Activated CD4-positive, alpha-beta memory T cell treated with anti-CD3 and anti-CD28 coated beads, Interleukin-2, amount 10 ng/mL, durations not matched to agents 7 days and 5 days (primary cell): ENCODE measurements at regions not wholly inside any gene's neighbourhood (a gene's known extent, or its start where the extent isn't known, plus 50 kb on each side); places are given as distances from the start of the nearest gene placed in this dataset.

Experiments used
- CTCF ChIA-PET: fragments of 350-600 bp; sonication (Branson Sonifier 250); formaldehyde crosslinking; loops from one replicate; lab custom pipeline; 2021; ENCODE audit warnings: antibody characterized with exemption, inconsistent platforms; lab: Charles Lee
- POLR2A ChIA-PET: fragments of 350-600 bp; sonication (Branson Sonifier 250); formaldehyde crosslinking; loops from one replicate; lab custom pipeline; 2021; ENCODE audit warnings: antibody characterized with exemption; lab: Charles Lee
- DNase-seq: peaks from one replicate; pipeline ENCODE4 v3.0.0-alpha.2; 2020
- H3K27ac Mint-ChIP-seq: one replicate; pipeline ENCODE4 v1.8.0; 2021; ENCODE audit warnings: mild to moderate bottlenecking, mixed read lengths
- H3K27me3 Mint-ChIP-seq: one replicate; pipeline ENCODE4 v1.8.0; 2021; ENCODE audit warnings: mixed read lengths
- H3K36me3 Mint-ChIP-seq: one replicate; pipeline ENCODE4 v1.8.0; 2021; ENCODE audit warnings: low read depth, mixed read lengths
- H3K4me1 Mint-ChIP-seq: one replicate; pipeline ENCODE4 v1.8.0; 2021; ENCODE audit warnings: mixed read lengths
- H3K4me3 Mint-ChIP-seq: one replicate; pipeline ENCODE4 v1.8.0; 2021; ENCODE audit warnings: mild to moderate bottlenecking, mixed read lengths
- H3K9me3 Mint-ChIP-seq: one replicate; pipeline ENCODE4 v1.8.0; 2021; ENCODE audit warnings: mixed read lengths

DNA sequence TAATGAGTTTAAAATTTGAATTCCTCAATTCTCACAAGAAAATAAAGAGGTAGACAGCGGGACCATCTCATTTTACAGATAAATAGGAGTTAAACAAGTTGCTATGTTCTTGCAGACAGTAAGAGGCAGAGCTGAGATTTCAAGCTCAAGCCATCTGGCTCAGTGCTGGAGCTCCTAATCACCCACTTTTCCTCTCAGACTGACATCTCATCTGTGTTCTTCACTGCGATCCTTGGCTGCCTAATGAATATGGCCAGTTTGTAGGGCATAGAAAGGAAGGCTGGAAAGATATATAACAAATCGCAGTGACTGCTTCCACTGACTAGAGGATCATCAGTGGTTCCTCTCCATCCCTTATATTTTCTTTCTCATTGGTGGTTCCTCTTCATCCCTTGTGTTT lies 151.2 kb downstream of the MPP7 start:
- H3K9me3 Mint-ChIP-seq: no peaks in the 10 kb centered on the region
- POLR2A ChIA-PET: no interaction called here
- CTCF ChIA-PET: no interaction called here
- no peak overlapping the region for H3K27ac Mint-ChIP-seq
- no peaks in the 10 kb centered on the region for H3K36me3 Mint-ChIP-seq
- DNase-seq: no peak
- H3K4me1 Mint-ChIP-seq: no peaks in the 10 kb centered on the region
- H3K4me3 Mint-ChIP-seq: no peak overlapping the region
- H3K27me3 Mint-ChIP-seq: no peaks in the 10 kb centered on the region

DNA sequence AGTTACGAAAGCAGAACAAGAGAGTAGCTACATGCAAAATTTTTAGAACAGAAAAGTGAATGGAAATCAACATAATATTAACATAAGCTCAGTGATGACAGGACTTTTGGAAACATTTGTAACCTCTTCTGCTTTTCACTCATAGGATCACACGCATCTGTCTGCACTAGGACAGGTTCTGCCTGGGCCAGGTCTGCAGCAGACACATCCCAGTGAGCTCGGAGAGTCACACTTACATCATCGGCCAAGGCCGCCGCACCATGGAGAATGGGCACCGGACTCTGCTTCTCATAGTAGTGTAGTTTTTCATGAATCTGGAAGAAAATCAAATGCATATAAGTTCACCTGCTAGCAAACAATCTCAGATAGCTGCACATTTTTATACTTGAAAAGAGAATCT lies 150.9 kb upstream of the ODAD2 start:
- Mint-ChIP-seq H3K27me3 (no peaks in the 10 kb centered on the region), H3K27ac (no peak overlapping the region), H3K36me3 (no peaks in the 10 kb centered on the region), H3K9me3 (no peaks in the 10 kb centered on the region), H3K4me3 (no peak overlapping the region), H3K4me1 (no peaks in the 10 kb centered on the region)
- ChIA-PET POLR2A (no interaction called here), CTCF (no interaction called here)
- DNase-seq: no peak

DNA sequence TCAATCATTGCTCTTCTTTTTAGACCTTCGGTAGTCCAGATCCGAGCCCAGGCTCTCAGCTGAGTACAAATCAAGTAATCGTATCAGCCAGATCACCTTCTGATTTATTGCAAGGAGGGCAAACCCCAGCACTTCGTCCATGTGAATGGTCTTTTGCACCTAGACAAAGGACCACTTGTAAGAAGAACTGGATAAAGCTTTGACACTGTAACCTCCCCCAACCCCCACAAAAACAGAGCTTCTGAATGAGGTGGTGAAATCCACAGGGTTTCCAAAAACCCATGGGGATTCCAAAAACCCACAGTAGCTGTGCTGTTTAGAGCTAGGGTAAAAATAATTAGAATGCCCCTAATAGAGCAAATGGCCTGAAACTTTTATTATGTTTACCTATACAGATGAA lies 148.8 kb upstream of the ODAD2 start:
- no peaks in the 10 kb centered on the region for H3K9me3 Mint-ChIP-seq
- no peaks in the 10 kb centered on the region for H3K27me3 Mint-ChIP-seq
- ChIA-PET CTCF (no interaction called here), POLR2A (no interaction called here)
- DNase-seq: no peak
- H3K4me1 Mint-ChIP-seq: no peaks in the 10 kb centered on the region
- no peak overlapping the region for H3K4me3 Mint-ChIP-seq
- H3K27ac Mint-ChIP-seq: no peak overlapping the region
- no peaks in the 10 kb centered on the region for H3K36me3 Mint-ChIP-seq

DNA sequence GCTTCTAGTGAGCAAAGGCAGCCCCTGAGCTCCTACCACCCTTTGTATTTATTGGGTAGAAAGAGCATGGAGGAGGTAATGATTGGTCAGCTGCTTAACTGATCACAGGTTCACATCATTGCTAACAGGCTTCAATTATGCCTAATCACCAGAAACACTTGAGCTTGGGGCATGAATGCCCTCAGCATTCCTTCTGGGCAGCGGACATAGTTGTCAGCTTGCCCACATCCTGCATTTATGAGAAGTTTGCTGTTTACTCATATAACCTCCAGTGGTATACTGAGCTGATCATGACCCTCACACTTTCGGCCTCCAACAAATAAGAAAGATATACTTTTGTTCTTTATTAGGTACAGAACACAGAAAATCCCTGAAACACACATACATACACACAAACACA lies 140.3 kb upstream of the ODAD2 start:
- ChIA-PET POLR2A (no interaction called here), CTCF (no interaction called here)
- no peak overlapping the region for H3K4me3 Mint-ChIP-seq
- H3K36me3 Mint-ChIP-seq: peaks cover 4% of the 10 kb centered on the region
- no peaks in the 10 kb centered on the region for H3K4me1 Mint-ChIP-seq
- no peaks in the 10 kb centered on the region for H3K27me3 Mint-ChIP-seq
- peaks cover 14% of the 10 kb centered on the region for H3K9me3 Mint-ChIP-seq
- DNase-seq: no peak
- H3K27ac Mint-ChIP-seq: no peak overlapping the region

DNA sequence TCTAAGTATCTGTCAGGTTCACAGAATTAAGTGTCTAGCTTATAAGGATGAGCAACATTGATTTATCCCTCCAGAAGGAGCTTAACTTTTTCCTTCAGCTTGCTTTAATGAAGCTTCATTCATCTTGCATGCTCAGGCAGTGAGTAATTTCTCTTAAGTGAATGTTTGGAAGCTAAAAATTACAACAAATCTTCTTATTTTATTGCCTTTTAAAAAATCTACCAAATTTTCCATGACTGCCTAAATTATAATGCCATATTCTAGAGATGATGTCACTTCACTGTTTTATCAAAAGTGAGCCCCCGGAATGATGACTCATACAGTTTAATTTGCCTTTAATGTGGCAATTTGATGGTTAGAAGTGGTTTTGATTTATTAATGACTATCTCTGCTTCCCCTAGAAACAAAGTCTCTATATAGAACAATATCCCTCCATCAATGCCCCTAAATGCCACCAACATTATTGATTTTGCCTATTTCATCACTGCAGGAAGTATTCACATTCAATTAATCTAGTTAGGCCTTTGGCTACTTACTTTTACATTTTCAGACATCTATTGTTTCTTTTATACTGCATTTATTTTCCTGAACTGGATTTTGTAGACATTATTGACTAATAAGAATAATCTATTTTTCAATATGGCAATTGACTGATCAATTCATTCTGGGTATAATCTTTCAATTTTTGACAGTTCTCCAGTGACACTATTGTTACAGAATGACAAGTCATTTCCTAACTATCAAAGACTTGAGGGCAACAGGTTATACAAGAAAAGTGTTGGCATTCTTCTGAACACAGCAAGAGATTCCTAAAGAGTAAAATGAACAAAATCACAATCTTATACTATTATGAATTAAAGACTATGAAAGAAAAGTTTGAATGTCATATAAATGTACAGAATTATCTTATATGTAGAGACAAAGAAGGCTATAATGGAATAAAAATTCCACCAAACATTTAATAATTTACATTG lies 139.3 kb upstream of the ODAD2 start:
- no peaks in the 10 kb centered on the region for H3K4me1 Mint-ChIP-seq
- no peak overlapping the region for H3K4me3 Mint-ChIP-seq
- H3K27ac Mint-ChIP-seq: no peak overlapping the region
- H3K36me3 Mint-ChIP-seq: peaks cover 4% of the 10 kb centered on the region
- DNase-seq: no peak
- CTCF ChIA-PET: no interaction called here
- POLR2A ChIA-PET: no interaction called here
- H3K27me3 Mint-ChIP-seq: no peaks in the 10 kb centered on the region
- H3K9me3 Mint-ChIP-seq: peaks cover 15% of the 10 kb centered on the region

DNA sequence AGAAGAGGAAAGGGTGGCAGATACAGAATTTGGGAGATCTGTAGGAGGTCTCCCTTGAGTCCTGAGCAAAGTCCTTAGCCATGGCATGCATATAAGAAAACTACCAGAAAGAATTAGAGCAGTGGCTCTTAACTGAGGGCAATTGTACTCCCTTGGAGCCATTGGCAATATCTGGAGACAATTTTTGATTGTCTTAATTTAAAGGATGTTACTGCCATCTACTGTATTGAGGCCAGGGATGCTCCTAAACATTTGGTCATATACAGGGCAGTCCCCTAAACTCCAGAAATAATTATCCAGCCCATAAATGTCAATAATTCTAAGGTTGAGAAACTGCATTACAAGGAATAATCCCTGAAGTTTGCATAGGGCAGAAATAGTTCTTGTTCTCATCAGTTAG lies 136.4 kb upstream of the ODAD2 start:
- no peaks in the 10 kb centered on the region for H3K27me3 Mint-ChIP-seq
- peaks cover 4% of the 10 kb centered on the region for H3K36me3 Mint-ChIP-seq
- no peaks in the 10 kb centered on the region for H3K4me1 Mint-ChIP-seq
- no peak overlapping the region for H3K4me3 Mint-ChIP-seq
- H3K27ac Mint-ChIP-seq: no peak overlapping the region
- peaks cover 16% of the 10 kb centered on the region for H3K9me3 Mint-ChIP-seq
- CTCF ChIA-PET: no interaction called here
- POLR2A ChIA-PET: no interaction called here
- no peak for DNase-seq

DNA sequence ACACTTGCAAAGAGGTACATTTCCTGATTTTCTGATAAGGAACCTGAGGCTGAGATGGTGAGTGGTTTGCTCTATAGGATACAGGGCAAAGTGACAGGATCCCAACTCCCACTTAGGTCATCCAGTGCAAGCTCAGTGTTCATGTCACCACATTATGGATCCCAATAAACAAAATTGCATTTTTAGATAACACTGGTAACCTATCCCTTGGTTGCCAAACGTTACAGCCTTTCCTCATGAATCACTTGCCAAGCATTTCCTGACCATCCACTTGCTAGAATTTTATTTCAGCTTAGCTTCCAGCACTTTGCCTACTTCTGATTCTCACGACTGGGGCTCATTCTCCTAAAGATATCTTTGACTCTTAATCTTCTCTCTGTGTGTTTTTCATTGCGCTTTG lies 131.4 kb upstream of the ODAD2 start:
- H3K27ac Mint-ChIP-seq: no peak overlapping the region
- DNase-seq: no peak
- no peaks in the 10 kb centered on the region for H3K27me3 Mint-ChIP-seq
- ChIA-PET POLR2A (no interaction called here), CTCF (no interaction called here)
- H3K9me3 Mint-ChIP-seq: peaks cover 7% of the 10 kb centered on the region
- no peaks in the 10 kb centered on the region for H3K4me1 Mint-ChIP-seq
- H3K4me3 Mint-ChIP-seq: no peak overlapping the region
- H3K36me3 Mint-ChIP-seq: no peaks in the 10 kb centered on the region

DNA sequence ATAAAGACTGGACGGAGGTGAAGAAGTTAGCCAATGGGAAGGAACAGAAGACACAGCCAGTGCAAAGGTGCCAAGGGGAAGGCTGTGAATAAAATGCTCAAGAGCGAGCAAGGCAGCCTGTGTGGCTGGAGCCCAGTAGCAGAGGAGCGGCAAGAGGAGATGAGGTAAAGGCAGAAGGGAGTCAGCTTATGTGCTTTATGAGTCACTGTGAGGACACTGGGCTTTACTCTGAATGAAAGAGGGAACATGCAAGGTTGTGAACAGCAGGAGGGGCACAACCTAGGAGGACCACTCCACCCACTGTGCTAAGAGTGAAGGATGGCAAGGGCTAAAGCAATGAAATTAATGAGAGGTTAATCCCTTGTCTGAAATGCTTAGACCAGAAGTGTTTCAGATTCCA lies 129.0 kb upstream of the ODAD2 start:
- H3K36me3 Mint-ChIP-seq: no peaks in the 10 kb centered on the region
- POLR2A ChIA-PET: no interaction called here
- no peaks in the 10 kb centered on the region for H3K4me1 Mint-ChIP-seq
- no peaks in the 10 kb centered on the region for H3K9me3 Mint-ChIP-seq
- no peak overlapping the region for H3K27ac Mint-ChIP-seq
- H3K27me3 Mint-ChIP-seq: no peaks in the 10 kb centered on the region
- H3K4me3 Mint-ChIP-seq: no peak overlapping the region
- DNase-seq: no peak
- CTCF ChIA-PET: no interaction called here

DNA sequence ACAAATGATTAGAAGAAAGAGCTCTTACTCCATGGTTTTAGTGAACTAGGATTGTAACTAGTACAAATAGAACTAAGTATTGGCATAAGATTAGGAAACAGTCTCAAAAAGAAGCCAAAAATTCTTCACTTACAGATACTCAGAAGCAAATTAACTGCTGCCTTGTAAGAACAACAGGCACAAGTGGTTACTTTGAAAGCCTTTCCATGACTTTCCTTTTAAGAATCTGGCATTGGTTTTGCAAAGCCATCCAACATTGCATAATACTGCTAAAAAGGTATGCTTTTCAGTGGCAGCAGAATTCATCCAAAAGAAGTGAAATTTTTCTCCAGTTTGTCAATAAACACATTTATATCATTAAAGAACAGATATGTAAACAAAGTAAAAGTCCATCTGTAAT lies 126.8 kb upstream of the ODAD2 start:
- Mint-ChIP-seq H3K4me1 (no peaks in the 10 kb centered on the region), H3K27me3 (no peaks in the 10 kb centered on the region), H3K4me3 (no peak overlapping the region), H3K9me3 (no peaks in the 10 kb centered on the region), H3K36me3 (no peaks in the 10 kb centered on the region), H3K27ac (no peak overlapping the region)
- POLR2A ChIA-PET: no interaction called here
- CTCF ChIA-PET: no interaction called here
- DNase-seq: no peak

DNA sequence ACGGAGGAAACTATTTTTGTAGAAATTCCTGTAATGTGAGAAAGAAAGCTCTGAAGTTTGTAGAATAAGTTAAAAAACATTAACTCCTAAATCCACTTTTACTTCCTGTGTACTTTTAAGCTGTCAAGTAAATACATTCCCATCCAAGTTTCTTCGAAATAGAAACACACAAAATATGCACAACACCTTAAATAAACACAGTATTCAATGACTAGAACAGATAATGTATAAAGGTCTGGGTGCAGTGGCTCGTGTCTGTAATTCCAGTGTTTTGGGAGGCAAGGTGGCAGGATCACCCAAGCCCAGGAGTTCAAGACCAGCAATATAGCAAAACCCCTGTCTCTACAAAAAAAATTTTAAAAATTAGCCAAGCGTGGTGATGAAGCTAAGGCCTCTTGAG lies 121.9 kb upstream of the ODAD2 start:
- no peak overlapping the region for H3K4me3 Mint-ChIP-seq
- POLR2A ChIA-PET: no interaction called here
- no peaks in the 10 kb centered on the region for H3K36me3 Mint-ChIP-seq
- DNase-seq: no peak
- no peak overlapping the region for H3K27ac Mint-ChIP-seq
- no peaks in the 10 kb centered on the region for H3K9me3 Mint-ChIP-seq
- CTCF ChIA-PET: no interaction called here
- no peaks in the 10 kb centered on the region for H3K27me3 Mint-ChIP-seq
- peaks cover 10% of the 10 kb centered on the region for H3K4me1 Mint-ChIP-seq

DNA sequence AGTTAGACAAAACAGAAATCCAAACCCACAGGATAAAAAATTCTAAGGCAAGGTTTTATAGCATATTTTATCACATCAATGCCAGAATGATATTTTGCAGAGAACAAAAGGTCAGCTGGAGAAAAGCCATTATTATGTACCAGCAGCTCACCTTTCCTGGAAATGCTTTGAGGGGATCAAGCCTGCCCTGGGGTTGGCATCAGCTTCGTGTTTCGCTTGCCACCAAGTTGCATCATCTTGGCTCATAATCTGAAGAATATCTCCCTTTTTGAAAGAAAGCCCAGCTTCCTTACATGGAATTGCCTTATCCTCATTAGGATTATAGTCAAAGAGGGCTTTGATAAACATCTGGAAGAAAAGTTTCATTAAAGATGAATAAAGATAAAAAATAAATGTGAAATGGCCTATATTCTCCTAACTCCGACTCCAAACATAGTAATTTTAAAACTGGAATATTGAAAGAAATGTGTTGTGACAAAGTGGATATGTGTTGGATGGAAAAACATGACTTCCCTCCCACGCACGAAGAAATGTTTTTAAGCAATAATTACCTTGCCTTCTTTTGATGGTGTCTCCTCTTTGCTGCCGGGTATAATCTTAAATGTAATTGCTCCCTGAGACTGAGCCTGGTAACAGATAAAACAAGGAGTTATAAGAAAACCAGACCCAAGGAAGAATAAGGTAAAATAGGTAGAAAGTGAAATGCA lies 121.3 kb upstream of the ODAD2 start:
- ChIA-PET POLR2A (no interaction called here), CTCF (no interaction called here)
- no peaks in the 10 kb centered on the region for H3K9me3 Mint-ChIP-seq
- no peak for DNase-seq
- H3K4me3 Mint-ChIP-seq: no peak overlapping the region
- H3K27me3 Mint-ChIP-seq: no peaks in the 10 kb centered on the region
- no peaks in the 10 kb centered on the region for H3K36me3 Mint-ChIP-seq
- no peak overlapping the region for H3K27ac Mint-ChIP-seq
- H3K4me1 Mint-ChIP-seq: peaks cover 10% of the 10 kb centered on the region

DNA sequence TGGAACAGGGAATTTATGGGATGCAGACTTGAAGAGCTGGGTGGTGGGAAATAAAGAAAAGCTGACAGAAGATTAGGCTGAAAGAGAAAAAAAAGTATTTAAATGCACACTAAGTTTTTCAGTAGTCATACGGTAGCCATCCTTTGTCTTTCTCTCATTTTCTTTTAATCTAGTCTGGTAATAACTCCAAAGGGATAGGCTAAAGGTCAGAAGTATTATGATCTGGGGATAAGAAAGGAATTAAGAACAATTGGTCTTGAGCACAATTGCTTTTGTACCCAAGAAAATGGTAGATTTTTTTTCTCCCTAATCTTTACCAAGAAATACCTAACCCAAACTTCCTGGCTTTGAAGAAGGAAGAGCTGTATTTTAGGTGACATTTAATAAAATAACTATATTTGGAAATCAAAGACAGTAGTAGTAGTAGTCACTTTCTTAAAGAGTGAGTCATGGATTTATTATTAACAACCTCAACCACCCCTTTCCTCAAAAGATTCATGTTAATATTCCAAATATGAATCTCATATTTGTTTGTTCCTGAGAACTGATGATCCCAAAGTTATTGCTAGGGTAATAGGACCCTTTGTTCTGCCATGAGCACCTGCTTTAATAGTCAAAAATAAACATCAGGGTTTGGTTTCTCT lies 120.2 kb upstream of the ODAD2 start:
- Mint-ChIP-seq H3K36me3 (no peaks in the 10 kb centered on the region), H3K27me3 (no peaks in the 10 kb centered on the region), H3K4me3 (no peak overlapping the region), H3K27ac (no peak overlapping the region), H3K4me1 (peaks cover 10% of the 10 kb centered on the region), H3K9me3 (no peaks in the 10 kb centered on the region)
- ChIA-PET CTCF (no interaction called here), POLR2A (no interaction called here)
- no peak for DNase-seq

DNA sequence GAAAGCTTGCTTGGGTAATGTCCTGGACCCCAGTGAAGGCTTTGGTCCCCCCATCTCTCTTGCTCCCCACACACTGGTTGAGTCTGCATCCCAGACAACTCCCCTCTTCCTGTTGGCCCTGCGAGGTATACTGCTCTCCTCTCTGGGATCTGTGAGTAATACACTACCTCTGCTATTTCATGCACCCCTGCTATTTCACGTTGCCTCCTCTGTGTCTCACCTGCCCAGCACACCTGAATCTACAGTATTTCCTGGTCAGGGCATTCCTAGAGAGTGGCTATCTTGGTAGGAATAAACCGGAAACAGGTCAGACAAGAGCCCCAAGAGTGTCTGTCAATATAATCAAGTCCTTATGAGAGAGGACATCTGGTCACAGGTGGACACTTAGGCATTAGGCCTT lies 114.3 kb upstream of the ODAD2 start:
- Mint-ChIP-seq H3K4me1 (no peaks in the 10 kb centered on the region), H3K27me3 (no peaks in the 10 kb centered on the region), H3K4me3 (no peak overlapping the region), H3K27ac (no peak overlapping the region), H3K9me3 (no peaks in the 10 kb centered on the region), H3K36me3 (no peaks in the 10 kb centered on the region)
- ChIA-PET CTCF (no interaction called here), POLR2A (interaction anchor here (0.7 kb wide), 1 partner anchor 106 kb away, joined by 3 read pairs; no protein-coding TSS in a partner anchor)
- DNase-seq: no peak
